Loucy (cell line): ENCODE measurements at regions not wholly inside any gene's neighbourhood (a gene's known extent, or its start where the extent isn't known, plus 50 kb on each side); places are given as distances from the start of the nearest gene placed in this dataset.

Experiments used
- EZH2phosphoT487 ChIP-seq: fragments of 200-600 bp; IDR thresholded peaks from 2 replicates; pipeline ENCODE4 v1.6.1; 2018; ENCODE audit warnings: antibody characterized with exemption, mild to moderate bottlenecking, moderate library complexity, borderline replicate concordance
- TF ChIP-seq, protein P1 (sequence below): fragments of 200-600 bp; sonication (generic); conservative IDR thresholded peaks from 2 replicates; pipeline ENCODE4 v1.5.1; 2014; ENCODE audit warnings: mild to moderate bottlenecking, antibody characterized with exemption, low read length

DNA sequence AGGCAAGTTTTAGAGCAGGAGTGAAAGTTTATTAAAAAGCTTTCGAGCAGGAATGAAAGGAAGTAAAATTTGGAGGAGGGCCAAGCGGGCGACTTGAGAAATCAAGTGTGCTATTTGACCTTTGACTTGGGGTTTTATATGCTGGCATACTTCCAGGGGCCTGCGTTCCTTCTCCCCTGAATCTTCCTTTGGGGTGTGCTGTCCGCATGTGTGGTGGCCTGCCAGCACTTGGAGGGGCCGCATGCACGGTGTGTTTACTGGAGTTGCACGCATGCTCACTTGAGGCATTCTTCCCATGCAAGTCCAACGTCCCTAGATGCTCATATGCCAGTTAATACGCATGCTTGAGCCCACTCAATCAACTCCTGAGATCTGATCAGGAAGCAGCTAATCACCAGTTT is 78.3 kb upstream of the MAP4K4 start:
- TF ChIP-seq, protein P1, sequence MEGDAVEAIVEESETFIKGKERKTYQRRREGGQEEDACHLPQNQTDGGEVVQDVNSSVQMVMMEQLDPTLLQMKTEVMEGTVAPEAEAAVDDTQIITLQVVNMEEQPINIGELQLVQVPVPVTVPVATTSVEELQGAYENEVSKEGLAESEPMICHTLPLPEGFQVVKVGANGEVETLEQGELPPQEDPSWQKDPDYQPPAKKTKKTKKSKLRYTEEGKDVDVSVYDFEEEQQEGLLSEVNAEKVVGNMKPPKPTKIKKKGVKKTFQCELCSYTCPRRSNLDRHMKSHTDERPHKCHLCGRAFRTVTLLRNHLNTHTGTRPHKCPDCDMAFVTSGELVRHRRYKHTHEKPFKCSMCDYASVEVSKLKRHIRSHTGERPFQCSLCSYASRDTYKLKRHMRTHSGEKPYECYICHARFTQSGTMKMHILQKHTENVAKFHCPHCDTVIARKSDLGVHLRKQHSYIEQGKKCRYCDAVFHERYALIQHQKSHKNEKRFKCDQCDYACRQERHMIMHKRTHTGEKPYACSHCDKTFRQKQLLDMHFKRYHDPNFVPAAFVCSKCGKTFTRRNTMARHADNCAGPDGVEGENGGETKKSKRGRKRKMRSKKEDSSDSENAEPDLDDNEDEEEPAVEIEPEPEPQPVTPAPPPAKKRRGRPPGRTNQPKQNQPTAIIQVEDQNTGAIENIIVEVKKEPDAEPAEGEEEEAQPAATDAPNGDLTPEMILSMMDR: no peak
- no peak for TF ChIP-seq EZH2phosphoT487
